ENCODE measurements at regions not wholly inside any gene's neighbourhood (a gene's known extent, or its start where the extent isn't known, plus 50 kb on each side); places are given as distances from the start of the nearest gene placed in this dataset.

DNA sequence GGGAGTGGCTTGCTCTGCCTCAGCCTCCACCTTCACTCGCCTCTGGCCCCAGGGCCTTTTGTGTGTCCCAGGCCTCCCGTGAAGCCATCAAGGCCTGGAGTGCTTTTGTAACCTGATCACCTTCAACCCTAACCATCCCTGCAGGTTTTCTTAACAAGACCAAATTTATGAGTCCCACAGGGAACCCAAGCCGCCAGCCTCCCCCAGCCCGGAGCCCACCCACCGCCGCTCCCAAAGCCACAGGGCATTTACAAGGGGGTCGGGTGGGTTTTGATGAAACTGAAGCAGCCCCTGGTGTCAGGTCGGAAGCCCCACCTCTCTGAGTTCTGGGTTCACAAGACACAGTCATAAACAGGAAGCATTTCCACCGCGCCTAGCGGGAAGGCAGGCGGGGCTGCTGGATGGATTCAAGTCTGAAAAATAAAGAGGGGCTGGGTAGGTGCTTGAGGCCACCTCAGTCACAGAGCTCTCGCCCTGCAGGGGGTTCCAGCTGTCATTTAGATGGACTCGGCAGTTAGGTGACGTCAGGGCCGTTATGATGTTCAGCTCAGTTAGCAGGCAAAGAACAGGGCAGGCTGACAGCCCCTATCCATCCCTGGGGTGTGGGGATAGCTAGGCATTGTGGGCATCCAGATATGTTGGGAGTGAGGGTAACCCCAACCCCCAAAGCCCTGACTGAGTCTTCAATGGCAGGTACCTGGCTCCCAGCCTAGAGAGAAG, 128.5 kb downstream of the BCOR start:
- peak overlapping the region; percentile 23; the same call in 1 of the 2 replicates for H3K4me3 ChIP-seq (ENCODE audit: low read length)
- H3K9me3 ChIP-seq (ENCODE audit: insufficient read depth, low read depth, low read length), result 0 out of 2 replicates have a peak, but pooled peaks cover 4% of the 10 kb centered on the region
- H3K9ac ChIP-seq (ENCODE audit: low read depth, low read length), result no peak overlapping the region
- no peaks in the 10 kb centered on the region for H3K36me3 ChIP-seq (ENCODE audit: insufficient read depth, low read length)
- H3K4me1 ChIP-seq (ENCODE audit: insufficient read depth, low read length), result peaks cover 14% of the 10 kb centered on the region
- H3K27ac ChIP-seq (ENCODE audit: low read depth, low read length), result peak overlapping the region; percentile 49; the same call in 1 of the 2 replicates
- no peaks in the 10 kb centered on the region for H3K27me3 ChIP-seq (ENCODE audit: insufficient read depth, low read length)
- 4% methylated on average over 12 of the region's 16 CpGs for WGBS

DNA sequence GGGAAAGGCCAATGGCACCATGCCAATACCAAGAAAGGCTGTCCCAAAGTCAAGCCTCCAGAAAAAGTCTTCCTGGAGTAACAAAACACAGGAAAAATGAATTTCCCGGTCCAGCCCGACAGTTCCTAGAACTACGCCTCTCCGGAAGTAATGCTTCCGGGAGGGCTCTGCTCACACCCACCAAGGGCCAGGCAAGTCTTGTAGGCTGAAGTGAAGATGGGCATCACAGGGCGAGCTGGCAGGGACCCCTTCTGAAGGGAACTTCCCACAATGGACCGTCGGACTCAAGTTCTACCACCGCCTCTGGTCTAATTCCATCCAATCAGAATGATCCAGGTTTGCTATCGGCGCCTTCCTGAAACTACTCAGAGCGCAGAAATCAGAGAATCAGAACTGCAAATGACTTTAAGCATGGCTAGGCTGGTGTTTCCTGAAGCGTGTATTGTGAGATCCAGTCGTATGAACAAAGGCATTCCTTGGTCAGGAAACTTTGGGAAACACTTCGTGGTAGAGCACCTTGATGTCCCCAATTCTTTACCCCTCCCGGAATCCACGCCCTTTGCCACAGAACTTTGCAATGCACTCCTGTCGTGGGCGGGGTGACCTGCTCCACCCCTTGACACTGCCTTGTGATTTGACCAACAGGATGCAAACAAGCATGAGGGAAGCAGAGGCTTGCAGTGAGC, 127.8 kb downstream of the BCOR start:
- 83% methylated on average over 19 of the region's 19 CpGs for WGBS
- H3K36me3 ChIP-seq (ENCODE audit: insufficient read depth, low read length), result no peaks in the 10 kb centered on the region
- H3K4me1 ChIP-seq (ENCODE audit: insufficient read depth, low read length), result peaks cover 21% of the 10 kb centered on the region
- H3K27me3 ChIP-seq (ENCODE audit: insufficient read depth, low read length), result no peaks in the 10 kb centered on the region
- H3K4me3 ChIP-seq (ENCODE audit: low read length), result no peak overlapping the region
- H3K9me3 ChIP-seq (ENCODE audit: insufficient read depth, low read depth, low read length), result 0 out of 2 replicates have a peak, but pooled peaks cover 4% of the 10 kb centered on the region
- H3K27ac ChIP-seq (ENCODE audit: low read depth, low read length), result no peak overlapping the region
- H3K9ac ChIP-seq (ENCODE audit: low read depth, low read length), result no peak overlapping the region

DNA sequence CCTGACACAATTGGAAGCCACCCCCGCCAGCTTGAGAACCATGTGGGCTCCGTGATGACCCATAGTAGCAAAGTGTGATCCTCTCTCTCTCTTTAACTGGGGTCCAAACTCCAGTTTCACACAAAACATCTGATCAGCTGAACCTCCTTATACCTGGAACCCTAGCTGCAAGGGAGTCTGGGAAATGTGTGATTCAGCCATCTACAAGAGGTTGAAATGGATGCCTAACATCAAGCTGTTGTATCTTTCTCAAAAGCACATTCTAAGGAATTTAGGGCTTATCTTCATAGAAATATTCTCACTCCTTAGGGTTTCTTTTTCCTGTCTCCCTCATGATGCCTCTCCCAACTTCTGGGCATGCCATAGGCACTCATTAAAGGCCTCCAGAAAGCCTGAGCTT, 126.0 kb downstream of the BCOR start:
- H3K4me3 ChIP-seq (ENCODE audit: low read length), result no peak overlapping the region
- peaks cover 27% of the 10 kb centered on the region for H3K4me1 ChIP-seq (ENCODE audit: insufficient read depth, low read length)
- no peaks in the 10 kb centered on the region for H3K27me3 ChIP-seq (ENCODE audit: insufficient read depth, low read length)
- no peak overlapping the region for H3K9ac ChIP-seq (ENCODE audit: low read depth, low read length)
- H3K36me3 ChIP-seq (ENCODE audit: insufficient read depth, low read length), result no peaks in the 10 kb centered on the region
- no peak overlapping the region for H3K27ac ChIP-seq (ENCODE audit: low read depth, low read length)
- 0 out of 2 replicates have a peak, but pooled peaks cover 4% of the 10 kb centered on the region for H3K9me3 ChIP-seq (ENCODE audit: insufficient read depth, low read depth, low read length)
- WGBS, result 100% methylated on average over 2 of the region's 2 CpGs

DNA sequence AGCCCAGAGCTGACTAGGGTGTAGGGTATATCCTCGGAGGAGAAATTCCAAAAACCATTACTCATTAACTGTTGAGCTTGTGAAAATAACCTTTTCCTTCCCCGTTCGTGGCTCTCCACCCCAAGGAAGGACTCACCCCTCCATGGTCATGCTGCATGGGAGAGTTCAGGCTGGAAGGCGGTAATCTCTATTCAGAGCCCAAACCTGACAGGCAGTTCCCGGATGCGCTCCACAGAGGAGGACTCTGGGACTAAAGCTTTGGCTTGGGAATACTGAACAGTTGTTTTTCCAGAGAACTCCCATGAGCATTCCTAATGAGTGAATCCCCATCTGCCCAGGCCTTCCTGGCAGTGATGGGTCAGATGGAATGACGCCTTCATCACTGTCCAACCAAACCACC, 125.4 kb downstream of the BCOR start:
- H3K9ac ChIP-seq (ENCODE audit: low read depth, low read length), result no peak overlapping the region
- H3K9me3 ChIP-seq (ENCODE audit: insufficient read depth, low read depth, low read length), result 0 out of 2 replicates have a peak, but pooled peaks cover 4% of the 10 kb centered on the region
- whole genome bisulfite sequencing, result 93% methylated on average over 6 of the region's 7 CpGs
- H3K36me3 ChIP-seq (ENCODE audit: insufficient read depth, low read length), result no peaks in the 10 kb centered on the region
- no peak overlapping the region for H3K27ac ChIP-seq (ENCODE audit: low read depth, low read length)
- H3K27me3 ChIP-seq (ENCODE audit: insufficient read depth, low read length), result no peaks in the 10 kb centered on the region
- H3K4me1 ChIP-seq (ENCODE audit: insufficient read depth, low read length), result peaks cover 27% of the 10 kb centered on the region
- no peak overlapping the region for H3K4me3 ChIP-seq (ENCODE audit: low read length)

DNA sequence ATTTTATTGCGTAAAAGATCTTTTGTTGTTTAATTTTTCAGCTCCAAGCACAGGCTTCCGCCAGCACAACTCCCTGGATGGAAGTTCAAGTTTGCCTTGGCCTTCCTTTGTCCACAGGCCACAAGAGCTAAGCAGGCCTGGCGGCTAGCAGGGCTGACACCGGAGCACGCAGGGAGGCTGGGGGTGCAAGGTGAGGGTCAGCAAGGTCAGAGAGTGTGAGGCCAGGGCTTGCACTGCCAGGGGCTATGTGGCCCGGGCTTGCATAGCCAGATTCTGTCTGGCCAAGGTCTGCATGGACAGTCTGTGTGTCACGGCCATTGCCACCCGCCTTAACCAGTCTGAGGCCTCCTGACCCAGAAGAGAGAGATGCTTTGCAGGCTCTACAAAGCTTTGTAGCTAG, 123.9 kb downstream of the BCOR start:
- peaks cover 23% of the 10 kb centered on the region for H3K4me1 ChIP-seq (ENCODE audit: insufficient read depth, low read length)
- H3K27ac ChIP-seq (ENCODE audit: low read depth, low read length), result no peak overlapping the region
- no peaks in the 10 kb centered on the region for H3K27me3 ChIP-seq (ENCODE audit: insufficient read depth, low read length)
- H3K9ac ChIP-seq (ENCODE audit: low read depth, low read length), result no peak overlapping the region
- H3K9me3 ChIP-seq (ENCODE audit: insufficient read depth, low read depth, low read length), result 0 out of 2 replicates have a peak, but pooled peaks cover 4% of the 10 kb centered on the region
- WGBS, result 88% methylated on average over 8 of the region's 8 CpGs
- H3K4me3 ChIP-seq (ENCODE audit: low read length), result no peak overlapping the region
- no peaks in the 10 kb centered on the region for H3K36me3 ChIP-seq (ENCODE audit: insufficient read depth, low read length)

DNA sequence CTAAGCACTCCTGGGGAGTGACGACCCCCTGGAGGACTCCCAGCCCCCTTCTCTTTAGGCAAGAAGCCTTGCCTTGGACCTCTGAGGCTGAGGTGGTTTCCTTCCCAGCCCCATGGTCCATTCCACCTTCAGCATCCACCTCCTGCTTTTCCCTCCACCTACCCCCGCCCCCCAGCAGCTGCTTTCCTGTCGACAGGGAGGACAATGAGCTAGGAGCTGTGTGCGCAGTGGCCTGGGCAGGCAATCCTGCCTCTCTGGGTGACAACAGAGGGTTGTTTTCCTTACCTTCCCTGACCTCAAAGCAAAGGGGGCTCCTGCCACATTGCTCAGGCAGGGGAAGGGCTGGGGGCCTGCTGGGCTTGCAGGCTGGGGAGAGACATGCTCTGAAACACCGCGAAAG, 123.5 kb downstream of the BCOR start:
- H3K36me3 ChIP-seq (ENCODE audit: insufficient read depth, low read length), result no peaks in the 10 kb centered on the region
- 18% methylated on average over 6 of the region's 6 CpGs for WGBS

DNA sequence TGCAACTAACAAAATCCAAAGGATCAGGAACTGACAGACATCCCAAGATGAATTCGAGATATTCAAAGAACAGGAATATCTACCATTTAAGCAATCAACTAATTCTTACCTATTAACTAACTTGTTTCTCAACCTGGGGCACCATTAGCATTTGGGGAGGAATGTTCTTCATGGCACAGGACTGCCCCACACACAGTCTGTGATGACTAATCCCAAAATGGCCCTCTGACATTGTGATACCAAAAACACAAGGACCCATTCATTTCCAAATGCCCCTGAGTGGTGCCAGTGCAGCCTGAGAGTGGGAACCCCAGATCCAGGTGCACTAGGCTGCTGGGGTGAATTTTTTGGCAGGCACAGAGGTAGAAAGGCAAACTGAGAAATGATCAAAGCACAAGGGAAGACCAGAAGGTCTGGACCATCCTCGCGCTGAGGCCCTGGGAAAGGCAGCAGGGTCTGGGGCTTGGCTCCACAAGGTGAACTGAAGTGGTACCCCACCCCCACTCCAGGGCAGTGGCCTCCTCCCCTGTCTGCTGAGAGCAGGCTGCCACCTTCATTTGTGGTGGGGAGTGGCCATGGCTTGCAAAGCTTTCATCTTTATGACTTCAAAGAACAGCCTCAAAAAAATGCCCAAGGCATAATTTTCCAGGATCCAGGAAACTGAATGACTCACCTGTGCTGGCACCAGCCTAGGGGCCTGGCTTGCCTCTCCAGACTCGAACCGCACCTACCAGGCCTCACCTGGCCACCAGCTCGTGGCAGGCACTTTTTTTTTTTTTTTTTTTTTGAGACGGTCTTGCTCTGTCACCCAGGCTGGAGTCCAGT, 122.4 kb downstream of the BCOR start:
- H3K9me3 ChIP-seq (ENCODE audit: insufficient read depth, low read depth, low read length), result 0 out of 2 replicates have a peak, but pooled peaks cover 4% of the 10 kb centered on the region
- WGBS, result 71% methylated on average over 6 of the region's 7 CpGs
- no peak overlapping the region for H3K27ac ChIP-seq (ENCODE audit: low read depth, low read length)
- H3K4me1 ChIP-seq (ENCODE audit: insufficient read depth, low read length), result peaks cover 13% of the 10 kb centered on the region; the same call in 1 of the 2 replicates
- no peak overlapping the region for H3K9ac ChIP-seq (ENCODE audit: low read depth, low read length)
- no peaks in the 10 kb centered on the region for H3K36me3 ChIP-seq (ENCODE audit: insufficient read depth, low read length)
- H3K4me3 ChIP-seq (ENCODE audit: low read length), result no peak overlapping the region
- no peaks in the 10 kb centered on the region for H3K27me3 ChIP-seq (ENCODE audit: insufficient read depth, low read length)

More for the DNA sequence above, 123.5 kb downstream of the BCOR start:
- H3K9ac ChIP-seq (ENCODE audit: low read depth, low read length), result no peak overlapping the region
- no peaks in the 10 kb centered on the region for H3K27me3 ChIP-seq (ENCODE audit: insufficient read depth, low read length)
- H3K9me3 ChIP-seq (ENCODE audit: insufficient read depth, low read depth, low read length), result 0 out of 2 replicates have a peak, but pooled peaks cover 4% of the 10 kb centered on the region
- H3K4me3 ChIP-seq (ENCODE audit: low read length), result no peak overlapping the region
- peaks cover 21% of the 10 kb centered on the region; the same call in 1 of the 2 replicates for H3K4me1 ChIP-seq (ENCODE audit: insufficient read depth, low read length)
- no peak overlapping the region for H3K27ac ChIP-seq (ENCODE audit: low read depth, low read length)

DNA sequence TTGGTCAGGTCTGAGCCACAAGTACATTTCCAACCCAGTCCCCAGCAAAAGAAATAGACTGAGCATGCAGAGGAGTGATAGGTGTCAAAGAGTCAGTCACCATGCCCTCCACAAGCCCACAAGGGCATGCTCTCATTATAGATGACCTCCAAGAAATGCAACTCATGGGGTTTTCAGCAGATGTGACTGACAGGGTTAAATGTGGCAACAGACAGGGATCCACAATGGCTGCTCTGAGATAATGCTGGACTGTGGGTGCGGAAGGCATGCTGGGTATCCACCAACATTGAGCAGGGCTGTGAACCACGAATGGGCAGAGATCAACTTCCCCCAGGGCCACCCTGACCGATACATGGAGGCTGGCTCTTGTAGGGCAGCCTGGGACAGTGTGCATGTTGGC, 115.8 kb downstream of the BCOR start:
- no peaks in the 10 kb centered on the region for H3K4me1 ChIP-seq (ENCODE audit: insufficient read depth, low read length)
- H3K36me3 ChIP-seq (ENCODE audit: insufficient read depth, low read length), result no peaks in the 10 kb centered on the region
- H3K27ac ChIP-seq (ENCODE audit: low read depth, low read length), result no peak overlapping the region
- 96% methylated on average over 3 of the region's 3 CpGs for WGBS
- H3K4me3 ChIP-seq (ENCODE audit: low read length), result no peak overlapping the region
- H3K9me3 ChIP-seq (ENCODE audit: insufficient read depth, low read depth, low read length), result no peaks in the 10 kb centered on the region
- no peaks in the 10 kb centered on the region for H3K27me3 ChIP-seq (ENCODE audit: insufficient read depth, low read length)
- H3K9ac ChIP-seq (ENCODE audit: low read depth, low read length), result no peak overlapping the region

DNA sequence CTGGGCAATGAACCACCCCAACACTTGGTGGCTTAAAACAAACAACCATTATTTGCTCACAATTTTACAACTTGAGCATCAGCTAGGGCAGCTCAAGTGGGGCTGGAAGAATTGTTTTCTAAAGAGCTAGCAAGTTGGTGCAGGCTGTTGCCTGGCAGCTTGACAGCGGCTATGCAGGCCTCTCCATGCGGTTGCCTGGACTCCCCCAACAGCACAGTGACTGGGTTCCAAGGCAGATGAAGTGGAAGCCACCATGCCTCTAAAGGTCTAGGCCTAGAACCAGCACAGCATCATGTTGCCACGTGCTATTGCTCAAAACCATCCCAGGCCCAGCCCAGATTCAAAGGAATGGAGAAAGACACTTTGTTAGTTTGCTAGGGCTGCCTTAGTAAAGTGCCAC, 114.8 kb downstream of the BCOR start:
- no peaks in the 10 kb centered on the region for H3K9me3 ChIP-seq (ENCODE audit: insufficient read depth, low read depth, low read length)
- no peak overlapping the region for H3K27ac ChIP-seq (ENCODE audit: low read depth, low read length)
- H3K9ac ChIP-seq (ENCODE audit: low read depth, low read length), result no peak overlapping the region
- no peaks in the 10 kb centered on the region for H3K36me3 ChIP-seq (ENCODE audit: insufficient read depth, low read length)
- no peak overlapping the region for H3K4me3 ChIP-seq (ENCODE audit: low read length)
- H3K4me1 ChIP-seq (ENCODE audit: insufficient read depth, low read length), result no peaks in the 10 kb centered on the region
- WGBS, result 95% methylated on average over 3 of the region's 3 CpGs
- no peaks in the 10 kb centered on the region for H3K27me3 ChIP-seq (ENCODE audit: insufficient read depth, low read length)

DNA sequence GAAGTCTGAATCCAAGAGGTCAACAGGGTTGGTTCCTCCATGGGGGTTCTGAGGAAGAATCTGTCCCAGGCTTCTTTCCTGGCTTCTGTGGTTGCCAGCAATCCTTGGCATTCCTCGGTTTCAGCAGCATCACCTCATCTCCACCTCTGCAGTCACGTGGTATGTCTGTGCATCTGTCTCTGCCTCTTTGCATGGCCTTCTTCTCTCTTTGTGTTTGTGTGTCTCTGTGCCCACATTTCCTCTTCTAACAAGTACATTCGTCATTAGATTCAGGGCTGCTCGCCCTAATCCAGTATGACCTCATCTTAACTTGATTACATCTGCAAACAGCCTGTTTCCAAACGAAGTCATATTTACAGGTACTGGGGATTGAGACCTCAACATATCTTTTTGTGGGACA, 114.0 kb downstream of the BCOR start:
- Histone ChIP-seq H3K27me3 (ENCODE audit: insufficient read depth, low read length) (no peaks in the 10 kb centered on the region), H3K4me3 (ENCODE audit: low read length) (no peak overlapping the region), H3K9me3 (ENCODE audit: insufficient read depth, low read depth, low read length) (no peaks in the 10 kb centered on the region), H3K9ac (ENCODE audit: low read depth, low read length) (no peak overlapping the region), H3K27ac (ENCODE audit: low read depth, low read length) (no peak overlapping the region), H3K36me3 (ENCODE audit: insufficient read depth, low read length) (no peaks in the 10 kb centered on the region), H3K4me1 (ENCODE audit: insufficient read depth, low read length) (no peaks in the 10 kb centered on the region)
- 77% methylated on average over 5 of the region's 5 CpGs for WGBS

All from HUES64 (cell line).